ENCODE measurements at regions not wholly inside any gene's neighbourhood (a gene's known extent, or its start where the extent isn't known, plus 50 kb on each side); places are given as distances from the start of the nearest gene placed in this dataset.

GRCh38 chr16:55000595-55000994 lies 69.9 kb downstream of the IRX5 start:
- 96% methylated on average over 4 of the region's 4 CpGs for WGBS (ENCODE audit: insufficient coverage)
- no peaks in the 10 kb centered on the region for H3K36me3 ChIP-seq (ENCODE audit: control insufficient read depth, insufficient read depth, low read length)
- H3K4me1 ChIP-seq (ENCODE audit: control insufficient read depth, insufficient read depth, low read length) = no peaks in the 10 kb centered on the region
- no peak overlapping the region for H3K27ac ChIP-seq (ENCODE audit: low read depth, low read length)
- H3K9me3 ChIP-seq (ENCODE audit: control insufficient read depth, insufficient read depth, low read length) = no peaks in the 10 kb centered on the region
- no peaks in the 10 kb centered on the region for H3K27me3 ChIP-seq (ENCODE audit: control insufficient read depth, insufficient read depth, low read length)
- H3K4me3 ChIP-seq (ENCODE audit: low read depth, low read length) = no peak overlapping the region
- DNase-seq (ENCODE audit: low read depth in 4 of 6, low spot score in 6 of 6) = no peak

- 78% methylated on average over 1 of the region's 1 CpG for WGBS (ENCODE audit: insufficient coverage)
- Histone ChIP-seq H3K9me3 (ENCODE audit: control insufficient read depth, insufficient read depth, low read length) (no peaks in the 10 kb centered on the region), H3K27ac (ENCODE audit: low read depth, low read length) (no peak overlapping the region), H3K4me3 (ENCODE audit: low read depth, low read length) (no peak overlapping the region), H3K36me3 (ENCODE audit: control insufficient read depth, insufficient read depth, low read length) (no peaks in the 10 kb centered on the region), H3K27me3 (ENCODE audit: control insufficient read depth, insufficient read depth, low read length) (no peaks in the 10 kb centered on the region), H3K4me1 (ENCODE audit: control insufficient read depth, insufficient read depth, low read length) (no peaks in the 10 kb centered on the region)
- DNase-seq (ENCODE audit: low read depth in 4 of 6, low spot score in 6 of 6) = no peak
These were observed 71.3 kb downstream of the IRX5 start for GRCh38 chr16:55001931-55002330.

- Histone ChIP-seq H3K27ac (ENCODE audit: low read depth, low read length) (no peak overlapping the region), H3K9me3 (ENCODE audit: control insufficient read depth, insufficient read depth, low read length) (no peaks in the 10 kb centered on the region), H3K27me3 (ENCODE audit: control insufficient read depth, insufficient read depth, low read length) (no peaks in the 10 kb centered on the region), H3K36me3 (ENCODE audit: control insufficient read depth, insufficient read depth, low read length) (no peaks in the 10 kb centered on the region), H3K4me3 (ENCODE audit: low read depth, low read length) (no peak overlapping the region), H3K4me1 (ENCODE audit: control insufficient read depth, insufficient read depth, low read length) (peaks cover under 1% of the 10 kb centered on the region)
- WGBS (ENCODE audit: insufficient coverage) = 68% methylated on average over 2 of the region's 5 CpGs
- DNase-seq (ENCODE audit: low read depth in 4 of 6, low spot score in 6 of 6) = no peak
These were observed 71.8 kb downstream of the IRX5 start for GRCh38 chr16:55002419-55002818.

- Histone ChIP-seq H3K9me3 (ENCODE audit: control insufficient read depth, insufficient read depth, low read length) (no peaks in the 10 kb centered on the region), H3K36me3 (ENCODE audit: control insufficient read depth, insufficient read depth, low read length) (no peaks in the 10 kb centered on the region), H3K4me3 (ENCODE audit: low read depth, low read length) (no peak overlapping the region), H3K27ac (ENCODE audit: low read depth, low read length) (no peak overlapping the region), H3K27me3 (ENCODE audit: control insufficient read depth, insufficient read depth, low read length) (no peaks in the 10 kb centered on the region), H3K4me1 (ENCODE audit: control insufficient read depth, insufficient read depth, low read length) (peaks cover 4% of the 10 kb centered on the region)
- DNase-seq (ENCODE audit: low read depth in 4 of 6, low spot score in 6 of 6) = no peak
- WGBS (ENCODE audit: insufficient coverage) = no CpG with 5 or more reads among the region's 2 CpGs
These were observed 72.6 kb downstream of the IRX5 start for GRCh38 chr16:55003306-55003705.

- H3K27me3 ChIP-seq (ENCODE audit: control insufficient read depth, insufficient read depth, low read length) = no peaks in the 10 kb centered on the region
- H3K4me3 ChIP-seq (ENCODE audit: low read depth, low read length) = no peak overlapping the region
- no peak for DNase-seq (ENCODE audit: low read depth in 4 of 6, low spot score in 6 of 6)
- no peaks in the 10 kb centered on the region for H3K36me3 ChIP-seq (ENCODE audit: control insufficient read depth, insufficient read depth, low read length)
- no peak overlapping the region for H3K27ac ChIP-seq (ENCODE audit: low read depth, low read length)
- WGBS (ENCODE audit: insufficient coverage) = 74% methylated on average over 8 of the region's 12 CpGs
- H3K9me3 ChIP-seq (ENCODE audit: control insufficient read depth, insufficient read depth, low read length) = no peaks in the 10 kb centered on the region
- peaks cover 4% of the 10 kb centered on the region for H3K4me1 ChIP-seq (ENCODE audit: control insufficient read depth, insufficient read depth, low read length)
These were observed 73.3 kb downstream of the IRX5 start for GRCh38 chr16:55003916-55004315.

DNA sequence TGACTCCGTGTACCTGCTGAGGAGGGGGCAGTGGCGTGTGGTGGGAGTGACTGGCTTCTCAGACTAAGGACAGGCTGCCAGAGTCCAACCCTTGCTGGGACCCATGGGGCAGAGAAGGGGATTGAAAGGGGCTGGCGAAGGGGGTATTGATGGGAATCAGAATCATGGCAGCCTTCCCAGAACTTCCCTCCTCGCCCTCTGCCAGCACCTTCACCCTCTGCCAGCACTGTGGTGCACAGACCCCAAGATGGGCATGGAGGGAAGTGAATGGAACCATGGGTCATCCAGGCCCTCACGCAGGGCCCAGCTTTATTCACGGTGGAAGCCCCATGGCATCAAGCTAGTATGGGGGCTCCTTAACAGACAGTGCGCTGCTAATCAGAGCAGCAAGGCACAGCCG lies 76.8 kb downstream of the IRX5 start:
- H3K27ac ChIP-seq (ENCODE audit: low read depth, low read length) = no peak overlapping the region
- WGBS (ENCODE audit: insufficient coverage) = 75% methylated on average over 5 of the region's 8 CpGs
- H3K4me3 ChIP-seq (ENCODE audit: low read depth, low read length) = no peak overlapping the region
- peak in 1 of 6 donors; percentile 61 for DNase-seq (ENCODE audit: low read depth in 4 of 6, low spot score in 6 of 6)
- no peaks in the 10 kb centered on the region for H3K27me3 ChIP-seq (ENCODE audit: control insufficient read depth, insufficient read depth, low read length)
- no peaks in the 10 kb centered on the region for H3K9me3 ChIP-seq (ENCODE audit: control insufficient read depth, insufficient read depth, low read length)
- H3K4me1 ChIP-seq (ENCODE audit: control insufficient read depth, insufficient read depth, low read length) = peaks cover 4% of the 10 kb centered on the region
- H3K36me3 ChIP-seq (ENCODE audit: control insufficient read depth, insufficient read depth, low read length) = no peaks in the 10 kb centered on the region

GRCh38 chr16:55008836-55009510 lies 78.3 kb downstream of the IRX5 start:
- H3K4me1 ChIP-seq (ENCODE audit: control insufficient read depth, insufficient read depth, low read length) = peaks cover 4% of the 10 kb centered on the region
- H3K27me3 ChIP-seq (ENCODE audit: control insufficient read depth, insufficient read depth, low read length) = no peaks in the 10 kb centered on the region
- H3K4me3 ChIP-seq (ENCODE audit: low read depth, low read length) = no peak overlapping the region
- H3K9me3 ChIP-seq (ENCODE audit: control insufficient read depth, insufficient read depth, low read length) = no peaks in the 10 kb centered on the region
- H3K27ac ChIP-seq (ENCODE audit: low read depth, low read length) = no peak overlapping the region
- H3K36me3 ChIP-seq (ENCODE audit: control insufficient read depth, insufficient read depth, low read length) = no peaks in the 10 kb centered on the region
- no peak for DNase-seq (ENCODE audit: low read depth in 4 of 6, low spot score in 6 of 6)
- 90% methylated on average over 14 of the region's 15 CpGs for WGBS (ENCODE audit: insufficient coverage)

DNA sequence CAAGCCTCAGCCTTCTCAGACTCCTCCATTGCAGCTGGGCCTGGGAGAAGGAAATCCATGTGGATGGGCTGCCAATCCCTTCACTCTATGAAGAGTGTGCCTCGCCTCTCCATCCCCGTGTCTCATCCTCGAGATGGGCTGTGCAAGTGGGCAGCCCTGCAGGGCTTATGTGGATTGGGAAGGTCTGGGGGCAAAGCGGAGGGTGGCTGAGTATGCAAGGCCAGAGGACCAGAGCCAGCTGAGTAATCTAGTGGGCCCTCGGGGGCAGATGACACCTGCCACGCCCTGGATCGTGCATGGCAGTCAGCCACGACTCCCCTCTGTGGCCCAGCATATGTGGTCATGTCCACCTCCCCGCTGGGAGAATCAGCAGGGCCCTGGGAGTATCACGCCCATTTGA lies 78.9 kb downstream of the IRX5 start:
- Histone ChIP-seq H3K4me3 (ENCODE audit: low read depth, low read length) (no peak overlapping the region), H3K27me3 (ENCODE audit: control insufficient read depth, insufficient read depth, low read length) (no peaks in the 10 kb centered on the region), H3K9me3 (ENCODE audit: control insufficient read depth, insufficient read depth, low read length) (no peaks in the 10 kb centered on the region), H3K4me1 (ENCODE audit: control insufficient read depth, insufficient read depth, low read length) (peaks cover 4% of the 10 kb centered on the region), H3K36me3 (ENCODE audit: control insufficient read depth, insufficient read depth, low read length) (no peaks in the 10 kb centered on the region), H3K27ac (ENCODE audit: low read depth, low read length) (no peak overlapping the region)
- no peak for DNase-seq (ENCODE audit: low read depth in 4 of 6, low spot score in 6 of 6)
- 90% methylated on average over 7 of the region's 10 CpGs for WGBS (ENCODE audit: insufficient coverage)

DNA sequence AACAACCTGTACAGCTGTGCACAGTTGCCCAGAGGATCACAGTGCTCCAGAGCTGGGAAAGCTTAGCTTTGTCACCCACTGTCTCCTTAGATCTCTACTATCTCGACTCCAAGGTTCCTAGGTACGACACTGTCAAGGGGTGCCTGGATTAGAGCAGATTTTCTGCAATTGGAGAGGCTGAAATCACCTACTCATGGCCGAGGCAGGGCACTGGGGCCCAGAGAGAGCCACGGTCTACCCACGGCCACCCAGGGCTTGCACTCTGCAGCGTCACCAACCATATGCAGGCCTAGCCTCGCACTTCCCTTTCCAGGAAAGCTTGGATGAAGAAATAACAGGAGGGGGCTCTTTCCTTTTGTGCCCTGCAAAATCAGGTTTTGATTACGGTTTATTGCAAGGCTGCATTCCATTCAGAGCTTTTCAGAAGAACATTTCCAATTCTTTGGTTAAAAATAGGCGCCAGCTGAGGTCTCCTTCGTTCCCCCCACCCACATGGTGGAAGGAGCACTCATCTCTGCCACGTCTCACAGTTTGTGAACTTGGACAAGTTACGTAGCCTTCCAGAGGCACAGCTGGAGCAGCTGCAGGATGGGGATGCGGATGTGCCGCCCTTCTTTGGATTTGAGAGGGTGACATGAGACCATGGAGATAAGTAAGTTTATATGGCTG lies 80.0 kb downstream of the IRX5 start:
- Histone ChIP-seq H3K27ac (ENCODE audit: low read depth, low read length) (no peak overlapping the region), H3K27me3 (ENCODE audit: control insufficient read depth, insufficient read depth, low read length) (no peaks in the 10 kb centered on the region), H3K9me3 (ENCODE audit: control insufficient read depth, insufficient read depth, low read length) (no peaks in the 10 kb centered on the region), H3K36me3 (ENCODE audit: control insufficient read depth, insufficient read depth, low read length) (no peaks in the 10 kb centered on the region), H3K4me1 (ENCODE audit: control insufficient read depth, insufficient read depth, low read length) (peaks cover 4% of the 10 kb centered on the region), H3K4me3 (ENCODE audit: low read depth, low read length) (no peak overlapping the region)
- DNase-seq (ENCODE audit: low read depth in 4 of 6, low spot score in 6 of 6) = no peak
- 76% methylated on average over 13 of the region's 14 CpGs for WGBS (ENCODE audit: insufficient coverage)

DNA sequence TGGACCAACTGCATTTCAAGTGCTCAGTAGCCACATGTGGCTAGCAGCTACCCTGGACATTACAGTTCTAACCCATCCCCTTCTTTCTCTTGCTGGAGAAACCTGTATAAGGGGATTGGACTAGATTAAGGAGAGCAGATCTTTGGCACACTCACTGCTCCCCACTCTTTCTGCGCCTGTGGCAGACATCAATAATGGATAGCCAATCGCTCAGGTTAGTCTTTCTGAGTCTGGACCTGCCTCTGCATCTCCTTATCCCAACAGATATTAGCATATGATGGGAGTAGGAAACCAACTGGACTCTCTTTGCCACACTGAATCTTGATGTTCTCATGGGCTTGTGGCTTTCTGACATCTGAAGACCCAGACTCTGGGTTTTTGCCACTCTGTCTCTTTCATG lies 81.7 kb downstream of the IRX5 start:
- no peaks in the 10 kb centered on the region for H3K9me3 ChIP-seq (ENCODE audit: control insufficient read depth, insufficient read depth, low read length)
- no peak overlapping the region for H3K27ac ChIP-seq (ENCODE audit: low read depth, low read length)
- H3K4me1 ChIP-seq (ENCODE audit: control insufficient read depth, insufficient read depth, low read length) = peaks cover 3% of the 10 kb centered on the region
- no CpG with 5 or more reads among the region's 2 CpGs for WGBS (ENCODE audit: insufficient coverage)
- no peak overlapping the region for H3K4me3 ChIP-seq (ENCODE audit: low read depth, low read length)
- H3K27me3 ChIP-seq (ENCODE audit: control insufficient read depth, insufficient read depth, low read length) = peaks cover 2% of the 10 kb centered on the region
- no peaks in the 10 kb centered on the region for H3K36me3 ChIP-seq (ENCODE audit: control insufficient read depth, insufficient read depth, low read length)
- no peak for DNase-seq (ENCODE audit: low read depth in 4 of 6, low spot score in 6 of 6)

Measured in spinal cord (tissue), 9 donors.